Endothelial cell of umbilical vein (primary cell): ENCODE measurements at regions not wholly inside any gene's neighbourhood (a gene's known extent, or its start where the extent isn't known, plus 50 kb on each side); places are given as distances from the start of the nearest gene placed in this dataset.

Source experiments
- BruUV-seq: library from RNA; stranded (reverse); fragments of 400-500 nt; replicated peaks from 2 replicates; lab custom pipeline; 2021; lab: Mats Ljungman, UMichigan
- CTCF ChIA-PET: fragments of 300-600, 350-600 bp; sonication (Branson Sonifier 250); formaldehyde crosslinking; loops from one replicate; lab custom pipeline; 2021; ENCODE audit warnings: antibody characterized with exemption, inconsistent platforms; lab: Charles Lee
- POLR2A ChIA-PET: fragments of 300-600, 350-600 bp; sonication (Branson Sonifier 250); formaldehyde crosslinking; loops from one replicate; lab custom pipeline; 2021; ENCODE audit warnings: antibody characterized with exemption, inconsistent platforms; lab: Charles Lee
- DNase-seq: peaks from one replicate; pipeline ENCODE4 v3.0.0-alpha.2; 2011; ENCODE audit warnings: low read depth, low spot score
- FAIRE-seq: peaks from 2 replicates; lab custom pipeline; 2011; peaks lifted over from hg19 to GRCh38; lab: Jason Lieb, UNC
- H2AFZ ChIP-seq: 2 replicates; pipeline ENCODE4 v1.6.0; 2012; ENCODE audit warnings: low read depth, low read length, control low read depth, inconsistent platforms
- H3K27ac ChIP-seq: 2 replicates; pipeline ENCODE4 v1.5.1; 2011; ENCODE audit warnings: low read depth, mild to moderate bottlenecking, control low read depth, low read length, moderate library complexity; ENCODE audit not compliant: insufficient read depth
- H3K27me3 ChIP-seq, 2 experiments: 2 replicates each; pipeline versions ENCODE4 v1.6.0 to v1.6.1; 2011; ENCODE audit warnings: low read length in 2 of 2, mixed read lengths in 1 of 2; ENCODE audit not compliant: control insufficient read depth in 2 of 2, insufficient read depth in 2 of 2
- H3K36me3 ChIP-seq, 2 experiments: 2 replicates in 1 of 2; 3 replicates in 1 of 2; pipeline ENCODE4 v1.5.1; 2011; ENCODE audit warnings: low read length in 2 of 2, mild to moderate bottlenecking in 1 of 2, moderate library complexity in 1 of 2; ENCODE audit not compliant: control insufficient read depth in 2 of 2, insufficient read depth in 2 of 2; ENCODE audit errors: extremely low read depth in 1 of 2
- H3K4me1 ChIP-seq: 3 replicates; pipeline ENCODE4 v1.5.1; 2011; ENCODE audit warnings: mild to moderate bottlenecking, low read length; ENCODE audit not compliant: control insufficient read depth, insufficient read depth; ENCODE audit errors: extremely low read depth
- H3K4me2 ChIP-seq: 2 replicates; pipeline ENCODE4 v1.6.1; 2011; ENCODE audit warnings: low read length, control low read depth, mixed read lengths; ENCODE audit not compliant: insufficient read depth
- H3K4me3 ChIP-seq, 3 experiments: fragments of 200-600 bp in 1 of 3; sonication (generic), shearing (Covaris generic) in 1 of 3; replicated peaks in 1 of 3; 2 replicates each; pipeline ENCODE4 v1.5.1; 2011 to 2016; ENCODE audit warnings: control low read depth in 3 of 3, low read length in 3 of 3, mild to moderate bottlenecking in 2 of 3, inconsistent platforms in 1 of 3, low read depth in 1 of 3, moderate library complexity in 1 of 3; ENCODE audit not compliant: insufficient read depth in 1 of 3
- H3K79me2 ChIP-seq: 2 replicates; pipeline ENCODE4 v1.6.0; 2012; ENCODE audit warnings: low read length, inconsistent platforms; ENCODE audit not compliant: control insufficient read depth, insufficient read depth
- H3K9ac ChIP-seq: replicated peaks from 2 replicates; pipeline ENCODE3; 2011; ENCODE audit warnings: low read length, control low read depth; ENCODE audit not compliant: insufficient read depth; ENCODE audit errors: extremely low read depth
- H3K9me1 ChIP-seq: replicated peaks from 3 replicates; pipeline ENCODE4 v1.6.0; 2011; ENCODE audit warnings: mild to moderate bottlenecking, low read length; ENCODE audit not compliant: control insufficient read depth, insufficient read depth; ENCODE audit errors: extremely low read depth
- H3K9me3 ChIP-seq: replicated peaks from 2 replicates; pipeline ENCODE4 v1.5.1; 2012; ENCODE audit warnings: low read length, inconsistent platforms; ENCODE audit not compliant: control insufficient read depth, insufficient read depth
- H4K20me1 ChIP-seq: replicated peaks from 2 replicates; pipeline ENCODE3; 2011; ENCODE audit warnings: mild to moderate bottlenecking, low read length; ENCODE audit not compliant: control insufficient read depth, insufficient read depth; ENCODE audit errors: extremely low read depth
- EZH2 ChIP-seq: IDR thresholded peaks from 2 replicates; pipeline ENCODE4 v1.6.1; 2012; ENCODE audit warnings: borderline replicate concordance, low read depth, mild to moderate bottlenecking, moderate library complexity, low read length, inconsistent platforms; ENCODE audit not compliant: severe bottlenecking
- FOS ChIP-seq: IDR thresholded peaks from 2 replicates; pipeline ENCODE4 v1.6.1; 2011; ENCODE audit warnings: mild to moderate bottlenecking, low read length, moderate library complexity, borderline replicate concordance; ENCODE audit not compliant: insufficient read depth
- GATA2 ChIP-seq: IDR thresholded peaks from 2 replicates; pipeline ENCODE4 v1.7.0; 2011; ENCODE audit warnings: low read depth, mild to moderate bottlenecking, moderate library complexity, mixed read lengths, low read length; ENCODE audit not compliant: insufficient read length, insufficient read depth
- JUN ChIP-seq: IDR thresholded peaks from 2 replicates; pipeline ENCODE4 v1.6.1; 2011; ENCODE audit warnings: borderline replicate concordance, low read depth; ENCODE audit not compliant: insufficient read length, insufficient read depth
- MYC ChIP-seq: IDR thresholded peaks from one replicate; pipeline ENCODE4 v1.6.1; 2011; ENCODE audit warnings: mild to moderate bottlenecking, low read depth, low read length
- POLR2A ChIP-seq: IDR thresholded peaks from 2 replicates; pipeline ENCODE4 v1.6.1; 2012; ENCODE audit warnings: low read depth, mild to moderate bottlenecking, control low read depth, low read length
- POLR2AphosphoS5 ChIP-seq: IDR thresholded peaks from 2 replicates; pipeline ENCODE4 v1.6.1; 2012; ENCODE audit warnings: low read depth, mild to moderate bottlenecking, control low read depth, low read length, moderate library complexity; ENCODE audit not compliant: insufficient read depth
- dilution Hi-C: fragments of 300-500 bp; cut with MboI; formaldehyde crosslinking; loops from one replicate; pipeline ENCODE4 v1.15.0; 2019; ENCODE audit warnings: low sequenced_read_pairs; ENCODE audit not compliant: extremely low pct_ligation_motif_present
- intact Hi-C: fragments of 100-400 bp; cut with micrococcal nuclease; formaldehyde crosslinking; loops from one replicate; pipeline ENCODE4 v1.10.0; 2022
- TF ChIP-seq, protein P1 (sequence below): IDR thresholded peaks from 2 replicates; pipeline ENCODE4 v1.6.1; 2011; ENCODE audit not compliant: insufficient read depth, insufficient read length
- TF ChIP-seq, protein P2 (sequence below), 2 donors: IDR thresholded peaks; 1 replicate in 1 of 2; 2 replicates in 1 of 2; pipeline ENCODE4 v1.5.1; 2011; ENCODE audit warnings: low read length in 2 of 2, mild to moderate bottlenecking in 2 of 2, moderate library complexity in 2 of 2, control low read depth in 1 of 2, inconsistent platforms in 1 of 2, low read depth in 1 of 2; ENCODE audit not compliant: insufficient read depth in 1 of 2; ENCODE audit errors: extremely low read depth in 1 of 2

DNA sequence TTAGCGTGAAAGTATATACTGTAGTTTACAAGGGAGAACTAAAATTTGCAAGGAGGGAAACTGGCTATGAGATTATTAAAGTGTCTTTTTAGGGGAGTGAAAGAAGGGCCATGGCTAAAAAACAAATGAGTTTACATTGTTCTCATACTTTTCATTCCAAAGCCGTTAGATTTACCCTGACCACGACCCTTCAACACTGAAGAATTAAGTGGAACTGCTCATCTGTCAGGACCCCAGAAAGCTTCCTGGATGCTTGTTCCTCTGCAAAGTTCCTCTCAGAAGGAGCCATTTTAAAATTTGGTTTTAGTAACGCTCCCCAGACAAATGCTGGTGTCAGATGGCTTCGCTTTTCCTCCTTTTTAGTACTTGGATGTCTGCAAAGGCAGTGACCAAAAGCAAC lies 82.7 kb upstream of the ZBTB18 start:
- no peak overlapping the region for H3K27ac ChIP-seq
- ChIA-PET CTCF (interaction anchor here (1.4 kb wide), 1 partner anchor 11 kb away, joined by 3 read pairs; no protein-coding TSS in a partner anchor), POLR2A (interaction anchor here (0.5 kb wide), 1 partner anchor 31 kb away, joined by 3 read pairs; no protein-coding TSS in a partner anchor)
- dilution Hi-C loops: no loop called here
- H3K79me2 ChIP-seq: no peaks in the 10 kb centered on the region
- no peaks in the 10 kb centered on the region for H3K9me1 ChIP-seq
- DNase-seq (no peak), FAIRE-seq (no peak)
- intact Hi-C loops: no loop called here
- no peak for TF ChIP-seq MYC
- TF ChIP-seq FOS: no peak
- TF ChIP-seq, protein P1, sequence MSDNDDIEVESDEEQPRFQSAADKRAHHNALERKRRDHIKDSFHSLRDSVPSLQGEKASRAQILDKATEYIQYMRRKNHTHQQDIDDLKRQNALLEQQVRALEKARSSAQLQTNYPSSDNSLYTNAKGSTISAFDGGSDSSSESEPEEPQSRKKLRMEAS: no peak
- no peak for TF ChIP-seq POLR2A
- no peak for TF ChIP-seq GATA2
- TF ChIP-seq JUN: no peak
- TF ChIP-seq, protein P2, sequence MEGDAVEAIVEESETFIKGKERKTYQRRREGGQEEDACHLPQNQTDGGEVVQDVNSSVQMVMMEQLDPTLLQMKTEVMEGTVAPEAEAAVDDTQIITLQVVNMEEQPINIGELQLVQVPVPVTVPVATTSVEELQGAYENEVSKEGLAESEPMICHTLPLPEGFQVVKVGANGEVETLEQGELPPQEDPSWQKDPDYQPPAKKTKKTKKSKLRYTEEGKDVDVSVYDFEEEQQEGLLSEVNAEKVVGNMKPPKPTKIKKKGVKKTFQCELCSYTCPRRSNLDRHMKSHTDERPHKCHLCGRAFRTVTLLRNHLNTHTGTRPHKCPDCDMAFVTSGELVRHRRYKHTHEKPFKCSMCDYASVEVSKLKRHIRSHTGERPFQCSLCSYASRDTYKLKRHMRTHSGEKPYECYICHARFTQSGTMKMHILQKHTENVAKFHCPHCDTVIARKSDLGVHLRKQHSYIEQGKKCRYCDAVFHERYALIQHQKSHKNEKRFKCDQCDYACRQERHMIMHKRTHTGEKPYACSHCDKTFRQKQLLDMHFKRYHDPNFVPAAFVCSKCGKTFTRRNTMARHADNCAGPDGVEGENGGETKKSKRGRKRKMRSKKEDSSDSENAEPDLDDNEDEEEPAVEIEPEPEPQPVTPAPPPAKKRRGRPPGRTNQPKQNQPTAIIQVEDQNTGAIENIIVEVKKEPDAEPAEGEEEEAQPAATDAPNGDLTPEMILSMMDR (IDR thresholded peaks at IDR 0.05; ENCODE audit: extremely low read depth in 1 of 2, insufficient read depth in 1 of 2, low read depth in 1 of 2, low read length in 2 of 2): no peak
- TF ChIP-seq POLR2AphosphoS5: no peak
- no peak for TF ChIP-seq EZH2
- no peaks in the 10 kb centered on the region for H3K27me3 ChIP-seq
- H4K20me1 ChIP-seq: no peaks in the 10 kb centered on the region
- no TSS peak for BruUV-seq
- H3K4me2 ChIP-seq: no peak overlapping the region
- no peaks in the 10 kb centered on the region for H3K9me3 ChIP-seq
- no peak overlapping the region for H2AFZ ChIP-seq
- H3K9ac ChIP-seq: no peak overlapping the region
- no peak overlapping the region for H3K4me3 ChIP-seq
- no peaks in the 10 kb centered on the region for H3K4me1 ChIP-seq
- no peaks in the 10 kb centered on the region for H3K36me3 ChIP-seq
